ENCODE measurements at regions not wholly inside any gene's neighbourhood (a gene's known extent, or its start where the extent isn't known, plus 50 kb on each side); places are given as distances from the start of the nearest gene placed in this dataset.

- TF ChIP-seq MYC (IDR thresholded peaks at IDR 0.05; ENCODE audit: low read depth, low read length), result no peak
- no peak for TF ChIP-seq MAX (IDR thresholded peaks at IDR 0.05; ENCODE audit: insufficient read depth, insufficient read length)
- no peak for TF ChIP-seq JUN (IDR thresholded peaks at IDR 0.05; ENCODE audit: borderline replicate concordance, insufficient read depth, insufficient read length, low read depth)
- TF ChIP-seq FOS (IDR thresholded peaks at IDR 0.05; ENCODE audit: borderline replicate concordance, insufficient read depth, low read length), result no peak
- TF ChIP-seq GATA2 (IDR thresholded peaks at IDR 0.05; ENCODE audit: insufficient read depth, insufficient read length, low read depth, low read length), result no peak
- H3K4me2 ChIP-seq (ENCODE audit: insufficient read depth, low read length), result no peak overlapping the region
- no peaks in the 10 kb centered on the region for H4K20me1 ChIP-seq (replicated peaks; ENCODE audit: control insufficient read depth, extremely low read depth, insufficient read depth, low read length)
- H3K4me3 ChIP-seq (replicated peaks in 1 of 3; ENCODE audit: insufficient read depth in 1 of 3, low read depth in 1 of 3, low read length in 3 of 3), result no peak overlapping the region
- no TSS peak for BruUV-seq (replicated peaks)
- H3K9ac ChIP-seq (replicated peaks; ENCODE audit: extremely low read depth, insufficient read depth, low read length), result no peak overlapping the region
- H3K9me1 ChIP-seq (replicated peaks; ENCODE audit: control insufficient read depth, extremely low read depth, insufficient read depth, low read length), result no peaks in the 10 kb centered on the region
- no peaks in the 10 kb centered on the region for H3K4me1 ChIP-seq (ENCODE audit: control insufficient read depth, extremely low read depth, insufficient read depth, low read length)
- H3K27ac ChIP-seq (ENCODE audit: insufficient read depth, low read depth, low read length), result no peak overlapping the region
- DNase-seq (ENCODE audit: low read depth, low spot score), result no peak
- ChIA-PET POLR2A (no interaction called here), CTCF (no interaction called here)
- no peak for FAIRE-seq
- intact Hi-C loops (cut with micrococcal nuclease) (no loop called here), dilution Hi-C loops (cut with MboI; ENCODE audit: extremely low pct_ligation_motif_present, low sequenced_read_pairs) (no loop called here)
- H3K36me3 ChIP-seq (ENCODE audit: control insufficient read depth in 2 of 2, extremely low read depth in 1 of 2, insufficient read depth in 2 of 2, low read length in 2 of 2), result no peaks in the 10 kb centered on the region
- H3K9me3 ChIP-seq (replicated peaks; ENCODE audit: control insufficient read depth, insufficient read depth, low read length), result no peaks in the 10 kb centered on the region
- no peaks in the 10 kb centered on the region for H3K79me2 ChIP-seq (ENCODE audit: control insufficient read depth, insufficient read depth, low read length)
- no peak overlapping the region for H2AFZ ChIP-seq (ENCODE audit: low read depth, low read length)
- H3K27me3 ChIP-seq (ENCODE audit: control insufficient read depth in 2 of 2, insufficient read depth in 2 of 2, low read length in 2 of 2), result no peaks in the 10 kb centered on the region
Observed at GRCh38 chr18:61651145-61651879, 241.5 kb downstream of the RNF152 start.

GRCh38 chr18:61643884-61644647 is 248.7 kb downstream of the RNF152 start:
- Histone ChIP-seq H3K36me3 (ENCODE audit: control insufficient read depth in 2 of 2, extremely low read depth in 1 of 2, insufficient read depth in 2 of 2, low read length in 2 of 2) (no peaks in the 10 kb centered on the region), H3K79me2 (ENCODE audit: control insufficient read depth, insufficient read depth, low read length) (no peaks in the 10 kb centered on the region), H2AFZ (ENCODE audit: low read depth, low read length) (no peak overlapping the region), H3K4me1 (ENCODE audit: control insufficient read depth, extremely low read depth, insufficient read depth, low read length) (no peaks in the 10 kb centered on the region), H3K4me3 (replicated peaks in 1 of 3; ENCODE audit: insufficient read depth in 1 of 3, low read depth in 1 of 3, low read length in 3 of 3) (no peak overlapping the region), H4K20me1 (replicated peaks; ENCODE audit: control insufficient read depth, extremely low read depth, insufficient read depth, low read length) (no peaks in the 10 kb centered on the region), H3K27ac (ENCODE audit: insufficient read depth, low read depth, low read length) (no peak overlapping the region), H3K9me3 (replicated peaks; ENCODE audit: control insufficient read depth, insufficient read depth, low read length) (no peaks in the 10 kb centered on the region), H3K4me2 (ENCODE audit: insufficient read depth, low read length) (no peak overlapping the region), H3K9ac (replicated peaks; ENCODE audit: extremely low read depth, insufficient read depth, low read length) (no peak overlapping the region), H3K27me3 (ENCODE audit: control insufficient read depth in 2 of 2, insufficient read depth in 2 of 2, low read length in 2 of 2) (no peaks in the 10 kb centered on the region), H3K9me1 (replicated peaks; ENCODE audit: control insufficient read depth, extremely low read depth, insufficient read depth, low read length) (no peaks in the 10 kb centered on the region)
- intact Hi-C loops (cut with micrococcal nuclease), result no loop called here
- no peak for FAIRE-seq
- POLR2A ChIA-PET, result interaction anchor here (0.6 kb wide), 1 partner anchor 417 kb away, joined by 7 read pairs; no protein-coding TSS in a partner anchor
- BruUV-seq (replicated peaks), result no TSS peak
- dilution Hi-C loops (cut with MboI; ENCODE audit: extremely low pct_ligation_motif_present, low sequenced_read_pairs), result no loop called here
- no peak for TF ChIP-seq POLR2A (IDR thresholded peaks at IDR 0.05; ENCODE audit: low read depth, low read length)
- no peak for TF ChIP-seq GATA2 (IDR thresholded peaks at IDR 0.05; ENCODE audit: insufficient read depth, insufficient read length, low read depth, low read length)
- no peak for TF ChIP-seq MYC (IDR thresholded peaks at IDR 0.05; ENCODE audit: low read depth, low read length)
- no peak for TF ChIP-seq POLR2AphosphoS5 (IDR thresholded peaks at IDR 0.05; ENCODE audit: insufficient read depth, low read depth, low read length)
- no peak for TF ChIP-seq FOS (IDR thresholded peaks at IDR 0.05; ENCODE audit: borderline replicate concordance, insufficient read depth, low read length)
- no peak for DNase-seq (ENCODE audit: low read depth, low spot score)
- CTCF ChIA-PET, result interaction anchor here (0.8 to 1.6 kb wide), 6 partner anchors 22 to 487 kb away, joined by 3 to 5 read pairs (median 3); no protein-coding TSS in a partner anchor

Data from endothelial cell of umbilical vein (primary cell).